H1 (cell line): ENCODE measurements at regions not wholly inside any gene's neighbourhood (a gene's known extent, or its start where the extent isn't known, plus 50 kb on each side); places are given as distances from the start of the nearest gene placed in this dataset.
"Not testable (repeated sequence)": the region's sequence is repeated elsewhere in the genome, so short reads cannot be mapped to it uniquely, and the experiment has no call there.

Experiments
- CTCF ChIA-PET: fragments of 300-600 bp; sonication (Branson Sonifier 250); formaldehyde crosslinking; loops from one replicate; lab custom pipeline; 2021; ENCODE audit not compliant: partially characterized antibody; lab: Charles Lee
- POLR2A ChIA-PET: fragments of 300-600 bp; sonication (Branson Sonifier 250); formaldehyde crosslinking; loops from one replicate; lab custom pipeline; 2021; ENCODE audit warnings: inconsistent platforms; ENCODE audit not compliant: partially characterized antibody; lab: Charles Lee
- DNase-seq, 2 experiments: peaks; one replicate each; pipeline versions ENCODE4 v3.0.0 to v3.0.0-alpha.2; 2010 to 2022; ENCODE audit warnings: low spot score in 2 of 2, low read depth in 1 of 2, mixed read lengths in 1 of 2
- FAIRE-seq: peaks from 2 replicates; lab custom pipeline; 2011; peaks lifted over from hg19 to GRCh38; lab: Jason Lieb, UNC
- H2AFZ ChIP-seq: 2 replicates; pipeline ENCODE4 v1.8.1; 2012; ENCODE audit warnings: low read length, inconsistent platforms
- H2AK5ac ChIP-seq: 2 replicates; pipeline ENCODE4 v1.6.1; 2013; ENCODE audit warnings: low read depth, low read length
- H2BK120ac ChIP-seq: replicated peaks from 2 replicates; pipeline ENCODE3; 2013; ENCODE audit warnings: low read depth, low read length, inconsistent platforms
- H2BK12ac ChIP-seq: 2 replicates; pipeline ENCODE4 v1.6.1; 2013; ENCODE audit warnings: low read depth, low read length
- H2BK15ac ChIP-seq: 2 replicates; pipeline ENCODE4 v1.6.1; 2013; ENCODE audit warnings: low read length
- H2BK20ac ChIP-seq: 2 replicates; pipeline ENCODE4 v1.6.1; 2013; ENCODE audit warnings: low read length
- H2BK5ac ChIP-seq: 2 replicates; pipeline ENCODE4 v1.6.1; 2013; ENCODE audit warnings: low read depth, low read length
- H3K14ac ChIP-seq: 2 replicates; pipeline ENCODE4 v1.6.1; 2013; ENCODE audit warnings: inconsistent platforms; ENCODE audit not compliant: insufficient read length
- H3K18ac ChIP-seq: 2 replicates; pipeline ENCODE4 v1.6.1; 2013; ENCODE audit warnings: low read length; ENCODE audit errors: extremely low read depth
- H3K23ac ChIP-seq: 2 replicates; pipeline ENCODE4 v1.6.1; 2013; ENCODE audit warnings: inconsistent platforms; ENCODE audit not compliant: insufficient read length
- H3K23me2 ChIP-seq: 2 replicates; pipeline ENCODE4 v1.6.1; 2013; ENCODE audit warnings: low read depth, low read length
- H3K27ac ChIP-seq: 2 replicates; pipeline ENCODE4 v1.6.1; 2011; ENCODE audit warnings: low read depth, low read length, inconsistent platforms
- H3K27me3 ChIP-seq, 4 experiments: replicated peaks in 1 of 4; 1 replicate in 1 of 4; 2 replicates in 3 of 4; pipeline versions ENCODE4 v1.6.1 to v1.8.1; 2011 to 2013; ENCODE audit warnings: low read length in 3 of 4, mild to moderate bottlenecking in 3 of 4, inconsistent platforms in 2 of 4, mixed read lengths in 2 of 4, moderate library complexity in 1 of 4; ENCODE audit not compliant: control insufficient read depth in 3 of 4, insufficient read depth in 3 of 4; ENCODE audit errors: extremely low read depth in 1 of 4
- H3K36me3 ChIP-seq, 4 experiments: 2 replicates each; pipeline versions ENCODE4 v1.6.1 to v1.8.1; 2011 to 2013; ENCODE audit warnings: mild to moderate bottlenecking in 4 of 4, low read length in 3 of 4, moderate library complexity in 2 of 4, control low read depth in 1 of 4, inconsistent platforms in 1 of 4; ENCODE audit not compliant: insufficient read depth in 4 of 4, control insufficient read depth in 2 of 4
- H3K4ac ChIP-seq: replicated peaks from 2 replicates; pipeline ENCODE3; 2013; ENCODE audit warnings: low read length, low read depth, mixed read lengths, inconsistent platforms; ENCODE audit not compliant: insufficient read length
- H3K4me1 ChIP-seq, 4 experiments: replicated peaks in 1 of 4; 1 replicate in 1 of 4; 2 replicates in 3 of 4; pipeline versions ENCODE4 v1.6.1 to v1.8.1; 2011 to 2013; ENCODE audit warnings: low read length in 3 of 4, inconsistent platforms in 2 of 4, mixed read lengths in 1 of 4; ENCODE audit not compliant: insufficient read depth in 4 of 4, control insufficient read depth in 3 of 4
- H3K4me2 ChIP-seq, 2 experiments: 2 replicates each; pipeline versions ENCODE4 v1.6.1 to v1.8.1; 2011 to 2013; ENCODE audit warnings: low read depth in 2 of 2, low read length in 2 of 2, control low read depth in 1 of 2, inconsistent platforms in 1 of 2, mild to moderate bottlenecking in 1 of 2; ENCODE audit not compliant: insufficient read depth in 1 of 2
- H3K4me3 ChIP-seq, 4 experiments: fragments of 200-600, 300-600 bp in 1 of 4; sonication (generic), shearing (Covaris generic), sonication (Bioruptor Twin) in 1 of 4; 2 replicates each; pipeline versions ENCODE4 v1.5.1 to v1.8.1; 2011 to 2016; ENCODE audit warnings: low read length in 4 of 4, low read depth in 3 of 4, control low read depth in 2 of 4, inconsistent platforms in 2 of 4, mild to moderate bottlenecking in 2 of 4, mixed read lengths in 1 of 4, moderate library complexity in 1 of 4; ENCODE audit not compliant: insufficient read depth in 2 of 4; ENCODE audit errors: extremely low read depth in 1 of 4
- H3K56ac ChIP-seq: replicated peaks from 2 replicates; pipeline ENCODE3; 2013; ENCODE audit warnings: low read depth, mild to moderate bottlenecking, mixed read lengths, low read length, inconsistent platforms; ENCODE audit not compliant: insufficient read length
- H3K79me1 ChIP-seq: 2 replicates; pipeline ENCODE4 v1.6.1; 2013; ENCODE audit warnings: low read depth, low read length, control low read depth
- H3K79me2 ChIP-seq, 2 experiments: 2 replicates each; pipeline versions ENCODE4 v1.6.1 to v1.8.1; 2012 to 2013; ENCODE audit warnings: low read length in 2 of 2, mild to moderate bottlenecking in 2 of 2, inconsistent platforms in 1 of 2; ENCODE audit not compliant: insufficient read depth in 2 of 2, control insufficient read depth in 1 of 2
- H3K9ac ChIP-seq, 4 experiments: replicated peaks in 1 of 4; 1 replicate in 1 of 4; 2 replicates in 3 of 4; pipeline versions ENCODE4 v1.6.1 to v1.8.1; 2011 to 2013; ENCODE audit warnings: low read depth in 3 of 4, low read length in 3 of 4, control low read depth in 2 of 4, mild to moderate bottlenecking in 2 of 4, moderate library complexity in 2 of 4, inconsistent platforms in 1 of 4; ENCODE audit errors: extremely low read depth in 1 of 4
- H3K9me3 ChIP-seq, 2 experiments: 2 replicates each; pipeline versions ENCODE4 v1.6.1 to v1.8.1; 2012 to 2013; ENCODE audit warnings: mild to moderate bottlenecking in 2 of 2, moderate library complexity in 2 of 2, control low read depth in 1 of 2, inconsistent platforms in 1 of 2, low read depth in 1 of 2, low read length in 1 of 2, mixed read lengths in 1 of 2; ENCODE audit not compliant: insufficient read depth in 2 of 2
- H4K20me1 ChIP-seq, 2 experiments: replicated peaks in 1 of 2; 2 replicates each; pipeline versions ENCODE3 to v1.8.1; 2011 to 2013; ENCODE audit warnings: inconsistent platforms in 2 of 2, low read length in 2 of 2, mild to moderate bottlenecking in 1 of 2; ENCODE audit not compliant: insufficient read depth in 2 of 2, control insufficient read depth in 1 of 2
- H4K5ac ChIP-seq: 2 replicates; pipeline ENCODE4 v1.6.1; 2013; ENCODE audit warnings: low read length, low read depth, mixed read lengths, inconsistent platforms; ENCODE audit not compliant: insufficient read length
- H4K8ac ChIP-seq: 2 replicates; pipeline ENCODE4 v1.8.0; 2013; ENCODE audit warnings: mild to moderate bottlenecking, moderate library complexity, low read length, inconsistent platforms; ENCODE audit not compliant: insufficient read depth; ENCODE audit errors: extremely low read depth
- H4K91ac ChIP-seq: replicated peaks from 2 replicates; pipeline ENCODE3; 2013; ENCODE audit warnings: low read length, mixed read lengths, inconsistent platforms; ENCODE audit not compliant: insufficient read length
- WGBS, 2 experiments: shearing (Covaris generic) in 1 of 2; methylation state at CpG; one replicate each; pipeline versions ENCODE4 v1.1.6 to v1.1.7; 2013 to 2015; ENCODE audit warnings: low lambda C conversion rate in 2 of 2, mixed read lengths in 2 of 2, inconsistent platforms in 1 of 2, low coverage in 1 of 2, missing lambda C conversion rate in 1 of 2; ENCODE audit not compliant: insufficient replicate concordance in 2 of 2, insufficient coverage in 1 of 2, insufficient read length in 1 of 2; ENCODE audit errors: extremely low coverage in 1 of 2, missing lambda C conversion rate in 1 of 2; 5-methylcytosine and 5-hydroxymethylcytosine counted together

- H3K56ac ChIP-seq, H2AFZ ChIP-seq, H3K79me1 ChIP-seq, H2BK12ac ChIP-seq, H3K4me3 ChIP-seq, H2BK20ac ChIP-seq, H3K4me1 ChIP-seq, H4K20me1 ChIP-seq, POLR2A ChIA-PET, H2BK5ac ChIP-seq, DNase-seq, FAIRE-seq, H3K18ac ChIP-seq, H2BK15ac ChIP-seq, H2BK120ac ChIP-seq, H3K9ac ChIP-seq, H4K91ac ChIP-seq, H3K14ac ChIP-seq, H3K23me2 ChIP-seq, H3K23ac ChIP-seq, H3K79me2 ChIP-seq, H3K27me3 ChIP-seq, H2AK5ac ChIP-seq, H3K27ac ChIP-seq, H3K36me3 ChIP-seq, H4K8ac ChIP-seq, H4K5ac ChIP-seq, H3K9me3 ChIP-seq, H3K4ac ChIP-seq, H3K4me2 ChIP-seq, CTCF ChIA-PET: not testable (repeated sequence)
Observed at GRCh38 chr2:90011101-90011443, 1319.6 kb downstream of the RPIA start.

GRCh38 chr2:90019908-90020307 is 1328.4 kb downstream of the RPIA start:
- H2AFZ ChIP-seq, H3K4me2 ChIP-seq, H3K23me2 ChIP-seq, H2BK5ac ChIP-seq, H3K4ac ChIP-seq, DNase-seq, H2BK120ac ChIP-seq, H3K4me1 ChIP-seq, H3K9ac ChIP-seq, H2BK20ac ChIP-seq, POLR2A ChIA-PET, H3K56ac ChIP-seq, H4K20me1 ChIP-seq, H4K91ac ChIP-seq, H2BK15ac ChIP-seq, H2BK12ac ChIP-seq, H3K9me3 ChIP-seq, H3K18ac ChIP-seq, H3K79me1 ChIP-seq, H3K14ac ChIP-seq, H2AK5ac ChIP-seq, H4K8ac ChIP-seq, H3K27ac ChIP-seq, H3K27me3 ChIP-seq, H4K5ac ChIP-seq, H3K4me3 ChIP-seq, CTCF ChIA-PET, H3K79me2 ChIP-seq, H3K23ac ChIP-seq, FAIRE-seq, H3K36me3 ChIP-seq: not testable (repeated sequence)
- 86% methylated on average over 1 of the region's 1 CpG; no CpG with 5 or more reads in 1 of the 2 experiments for WGBS, 2 experiments
